Activated CD8-positive, alpha-beta memory T cell treated with anti-CD3 and anti-CD28 coated beads, Interleukin-2, amount 50 U/mL, for 48 hours (primary cell): ENCODE measurements at regions not wholly inside any gene's neighbourhood (a gene's known extent, or its start where the extent isn't known, plus 50 kb on each side); places are given as distances from the start of the nearest gene placed in this dataset.

Source experiments
- DNase-seq: peaks from one replicate; pipeline ENCODE4 v3.0.0-alpha.2; 2020

DNA sequence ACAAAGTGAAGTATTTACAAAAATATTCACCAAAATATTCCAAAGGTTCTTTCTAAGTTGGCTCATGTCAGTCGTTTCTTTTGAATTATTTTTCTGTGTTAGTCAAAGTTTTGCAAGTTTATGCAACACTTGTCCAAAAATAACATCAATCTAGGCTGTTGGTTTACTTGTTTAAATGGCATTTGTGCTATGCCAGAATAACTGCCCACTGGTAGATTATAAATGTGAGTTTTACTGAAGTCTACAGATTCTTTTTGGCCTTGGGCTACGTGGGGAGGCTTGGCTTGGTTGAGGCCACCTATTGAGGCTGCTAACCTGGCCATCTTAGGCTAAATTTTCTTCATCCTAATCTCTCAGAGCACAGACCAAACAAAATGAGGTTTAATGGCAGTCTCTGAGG, 1091.9 kb upstream of the RAG2 start:
- DNase-seq = no peak

GRCh38 chr11:37688456-37688855, 1090.4 kb upstream of the RAG2 start:
- no peak for DNase-seq

DNA sequence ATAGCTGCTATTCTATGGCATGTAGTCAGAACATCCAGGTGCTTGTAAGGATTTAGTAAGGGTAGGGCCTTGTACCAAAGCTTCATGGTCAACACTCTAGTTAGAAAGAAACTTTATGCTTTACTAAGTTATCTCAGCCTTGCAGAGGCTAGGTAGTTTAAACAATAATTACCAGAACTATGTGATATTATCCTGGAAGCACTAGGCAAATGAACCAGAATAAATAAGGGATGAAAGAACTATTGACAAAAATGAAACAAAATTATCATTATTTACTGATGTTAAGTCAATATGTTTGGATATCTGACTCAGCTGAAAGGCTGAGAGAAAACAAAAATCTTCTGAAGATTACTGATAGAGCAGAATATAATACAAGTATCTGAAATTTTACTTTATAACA, 1089.1 kb upstream of the RAG2 start:
- DNase-seq = no peak

DNA sequence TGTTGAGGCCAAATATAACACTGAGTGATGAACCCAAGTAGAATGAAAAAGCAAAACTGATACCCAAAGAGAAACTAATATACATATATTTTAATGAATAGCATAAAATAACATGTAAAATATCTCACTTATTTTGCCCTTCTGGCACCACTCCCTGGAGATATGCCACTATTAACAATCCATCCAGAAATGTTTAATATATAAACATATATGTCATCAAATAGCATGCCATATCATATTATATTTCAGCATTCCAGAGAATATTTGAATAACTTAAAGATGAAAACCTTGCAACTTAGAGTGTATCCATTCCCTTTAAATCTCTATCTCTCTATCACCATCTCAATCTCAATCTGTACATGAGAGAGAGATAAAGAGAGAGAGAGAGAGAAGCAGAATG, 1073.3 kb upstream of the RAG2 start:
- no peak for DNase-seq

DNA sequence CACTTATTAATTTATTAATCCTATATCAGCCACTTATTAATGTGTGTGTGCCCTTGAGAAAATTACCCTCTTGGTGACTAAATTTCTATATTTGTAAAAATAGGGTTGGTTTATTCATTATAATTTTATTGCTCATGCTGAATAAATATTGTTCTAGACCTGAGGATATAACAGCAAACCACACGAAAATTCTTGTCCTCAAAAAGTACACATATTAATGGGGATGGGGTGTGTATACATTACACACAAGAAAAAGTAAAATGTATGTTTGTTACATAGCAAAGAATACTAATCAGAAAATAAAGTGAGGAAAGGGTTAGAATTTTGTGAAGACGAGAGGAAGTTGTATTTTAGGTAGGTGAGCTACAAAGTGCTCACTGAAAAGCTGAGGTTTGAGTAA, 1068.9 kb upstream of the RAG2 start:
- DNase-seq = no peak

DNA sequence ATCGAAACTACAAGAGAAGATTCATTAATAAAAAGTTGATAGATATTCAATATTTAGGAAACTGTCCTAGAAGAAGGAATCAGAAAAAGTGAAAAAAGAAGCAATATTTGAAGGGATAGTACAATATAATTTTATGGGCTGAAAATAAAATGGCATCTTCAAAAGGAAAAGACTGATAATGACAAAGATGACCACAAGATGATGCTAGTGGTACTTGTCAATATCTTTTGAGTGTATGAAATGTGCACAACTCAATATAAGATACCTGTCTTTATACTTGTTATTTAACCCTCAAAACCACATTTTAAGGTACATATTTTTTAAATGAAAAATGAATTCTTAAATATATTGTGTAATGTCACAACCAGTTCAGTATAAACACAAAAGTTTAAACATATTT, 1059.6 kb upstream of the RAG2 start:
- no peak for DNase-seq

DNA sequence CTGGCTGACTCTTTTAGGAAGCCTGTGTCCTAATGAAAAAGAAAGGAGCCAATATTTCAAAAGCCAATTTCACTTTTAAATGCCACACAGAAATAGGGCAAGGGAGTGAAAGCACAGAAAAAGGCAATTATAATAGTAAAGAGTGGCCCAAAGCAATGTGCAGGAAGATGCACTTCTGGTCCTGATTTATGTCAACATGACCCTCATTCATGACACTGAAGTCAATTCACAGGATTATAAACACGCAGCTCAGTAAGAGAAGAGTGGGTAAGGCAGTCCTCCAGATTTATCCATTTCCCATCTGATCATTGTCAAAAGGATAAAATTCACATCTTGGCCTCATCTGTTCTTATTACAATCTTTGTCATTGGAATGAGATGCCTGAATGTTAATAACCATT, 1049.7 kb upstream of the RAG2 start:
- no peak for DNase-seq

DNA sequence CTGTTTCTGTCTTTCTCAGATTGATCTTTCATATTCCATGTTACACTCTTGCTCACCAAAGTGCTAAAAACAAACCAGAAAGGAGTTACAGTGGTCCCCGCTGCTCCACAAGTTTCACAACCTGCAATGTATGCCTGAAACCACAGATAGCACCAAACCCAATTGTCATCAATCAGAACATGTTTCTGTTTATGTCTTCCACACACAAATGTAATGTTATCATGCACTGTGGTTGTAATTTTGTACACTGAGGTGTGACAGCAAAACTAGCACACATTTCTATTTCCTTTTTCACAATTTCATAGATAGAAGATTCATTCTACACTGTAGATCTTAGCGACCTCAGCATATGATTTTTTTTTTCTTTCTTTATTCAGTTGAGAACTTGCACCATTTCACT, 1045.9 kb upstream of the RAG2 start:
- no peak for DNase-seq

GRCh38 chr11:37642296-37642695, 1044.3 kb upstream of the RAG2 start:
- no peak for DNase-seq

DNA sequence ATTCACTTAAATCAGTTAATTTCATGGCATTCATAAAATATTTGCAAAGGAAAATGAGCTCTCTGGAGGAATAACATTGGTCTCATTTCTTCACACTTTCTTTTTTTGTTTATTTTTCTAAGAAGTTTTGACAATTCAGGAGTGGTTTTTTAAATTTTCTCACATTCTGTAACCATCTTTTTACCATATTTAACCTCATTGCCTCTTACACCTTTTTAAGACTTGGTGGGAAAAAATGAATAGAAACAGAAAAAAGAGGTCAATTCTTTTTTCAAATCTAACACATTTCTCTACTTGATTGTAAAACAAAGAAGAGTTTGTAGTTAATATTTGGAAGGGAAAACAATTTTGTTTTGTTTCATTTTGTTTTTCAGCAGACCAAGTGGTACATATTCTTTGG, 1034.7 kb upstream of the RAG2 start:
- DNase-seq = no peak

DNA sequence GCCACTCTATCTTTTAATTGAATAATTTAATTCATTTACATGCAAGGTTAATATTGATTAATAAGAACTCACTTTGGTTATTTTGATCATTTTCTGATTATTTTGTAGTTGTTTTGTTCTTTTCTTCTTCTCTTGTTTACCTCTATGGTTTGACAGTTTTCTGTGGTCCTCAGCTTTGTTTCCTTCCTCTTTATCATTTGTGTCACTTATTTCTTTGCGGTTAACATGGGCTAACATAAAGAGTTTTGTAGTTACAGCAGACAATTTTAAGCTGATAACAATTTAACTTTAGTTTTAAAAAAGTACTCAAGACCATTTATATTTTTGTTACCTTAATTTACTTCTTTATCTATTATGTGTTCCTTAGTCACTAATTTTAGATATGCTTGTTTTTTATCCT, 1032.8 kb upstream of the RAG2 start:
- DNase-seq = no peak

GRCh38 chr11:37623778-37624177, 1025.7 kb upstream of the RAG2 start:
- DNase-seq = no peak

- DNase-seq = no peak
These were observed 1023.6 kb upstream of the RAG2 start for GRCh38 chr11:37621662-37622061.

DNA sequence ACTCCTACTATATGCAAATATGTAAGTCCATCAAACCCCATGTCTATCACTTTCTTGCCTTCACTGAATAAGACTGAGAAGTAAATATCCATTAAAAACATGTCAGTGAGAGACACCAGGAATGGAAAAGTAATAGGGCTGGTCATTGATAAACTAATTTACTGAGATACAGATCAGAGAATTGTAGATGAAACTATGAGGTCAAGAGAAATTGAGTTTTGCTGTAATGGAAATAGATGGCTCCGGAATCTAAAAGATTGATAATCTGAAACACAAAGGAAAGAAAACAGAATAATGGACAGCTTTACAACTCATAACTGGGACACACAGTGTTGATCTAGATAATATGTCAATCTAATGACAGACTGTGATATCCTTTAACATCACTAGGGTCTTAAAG, 1018.3 kb upstream of the RAG2 start:
- no peak for DNase-seq

GRCh38 chr11:37613031-37613430, 1015.0 kb upstream of the RAG2 start:
- no peak for DNase-seq

GRCh38 chr11:37612146-37612545, 1014.1 kb upstream of the RAG2 start:
- no peak for DNase-seq

DNA sequence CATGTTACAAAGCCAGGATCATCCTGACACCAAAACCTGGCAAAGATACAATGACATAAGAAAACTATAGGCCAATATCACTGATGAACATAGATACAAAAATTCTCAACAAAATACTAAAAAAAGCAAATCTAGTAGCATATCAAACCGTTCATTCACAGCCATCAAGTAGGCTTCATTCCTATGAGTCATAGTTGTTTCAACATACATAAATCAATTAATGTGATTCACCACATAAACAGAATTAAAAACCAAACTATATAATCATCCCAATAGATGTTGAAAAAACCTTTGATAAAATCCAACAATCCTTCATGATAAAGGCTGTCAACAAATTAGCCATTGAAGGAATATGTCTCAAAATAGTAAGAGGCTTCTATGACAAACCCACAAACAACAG, 1007.2 kb upstream of the RAG2 start:
- no peak for DNase-seq

DNA sequence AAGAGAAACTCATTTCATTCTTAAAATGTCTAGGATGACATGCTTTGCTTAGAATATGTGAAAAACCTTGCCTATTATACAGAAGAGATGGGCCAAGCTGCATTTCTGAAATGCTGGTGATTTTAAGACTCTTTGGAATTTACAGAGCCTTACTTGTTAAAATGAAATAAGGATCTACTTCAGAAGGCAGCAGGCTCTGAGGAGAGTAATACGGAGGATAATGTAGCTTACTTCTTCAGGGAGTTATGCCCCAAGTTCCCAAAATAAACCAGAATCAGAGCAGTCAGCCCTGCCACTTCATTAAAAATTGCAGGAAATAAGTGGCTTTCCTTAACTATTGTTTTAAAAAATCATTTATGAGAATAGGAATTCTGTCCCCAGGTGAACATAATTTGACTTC, 1000.3 kb upstream of the RAG2 start:
- DNase-seq = no peak

GRCh38 chr11:37597776-37598175, 999.7 kb upstream of the RAG2 start:
- DNase-seq = no peak

GRCh38 chr11:37595845-37596244, 997.8 kb upstream of the RAG2 start:
- DNase-seq = no peak

GRCh38 chr11:37574361-37574760, 976.3 kb upstream of the RAG2 start:
- DNase-seq = no peak

DNA sequence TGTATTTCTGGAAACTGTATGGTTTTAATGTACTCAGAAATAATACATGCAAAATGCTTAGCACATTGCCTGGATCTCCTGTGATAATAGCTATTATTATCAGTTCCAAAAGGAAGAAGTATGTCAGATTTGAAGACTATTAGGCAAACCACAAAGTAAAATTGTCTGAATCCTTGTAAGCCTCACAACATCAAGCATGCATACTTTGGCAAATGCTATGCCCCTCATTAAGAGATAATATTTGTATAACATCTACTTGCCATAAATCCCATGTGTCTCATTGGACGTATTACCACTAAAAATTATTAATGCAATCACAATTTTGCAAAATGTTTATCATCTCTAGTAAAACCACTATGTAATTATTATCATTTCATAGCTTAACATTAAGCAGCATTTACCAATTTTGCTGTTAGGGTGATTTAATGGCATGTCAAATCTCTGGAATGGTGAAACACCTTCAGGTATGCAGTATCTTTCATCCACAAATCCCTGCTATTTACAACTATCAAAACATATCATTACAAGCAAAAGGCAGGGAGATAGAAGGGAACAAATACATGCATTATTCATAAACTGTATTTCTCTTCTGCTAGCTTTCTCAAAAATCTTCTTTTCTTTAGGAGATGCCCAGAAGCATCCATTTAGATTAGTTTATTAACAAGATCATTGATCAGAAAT, 974.6 kb upstream of the RAG2 start:
- no peak for DNase-seq

- DNase-seq = no peak
These were observed 973.2 kb upstream of the RAG2 start for GRCh38 chr11:37571246-37571645.

- no peak for DNase-seq
These were observed 963.0 kb upstream of the RAG2 start for GRCh38 chr11:37560991-37561390.

DNA sequence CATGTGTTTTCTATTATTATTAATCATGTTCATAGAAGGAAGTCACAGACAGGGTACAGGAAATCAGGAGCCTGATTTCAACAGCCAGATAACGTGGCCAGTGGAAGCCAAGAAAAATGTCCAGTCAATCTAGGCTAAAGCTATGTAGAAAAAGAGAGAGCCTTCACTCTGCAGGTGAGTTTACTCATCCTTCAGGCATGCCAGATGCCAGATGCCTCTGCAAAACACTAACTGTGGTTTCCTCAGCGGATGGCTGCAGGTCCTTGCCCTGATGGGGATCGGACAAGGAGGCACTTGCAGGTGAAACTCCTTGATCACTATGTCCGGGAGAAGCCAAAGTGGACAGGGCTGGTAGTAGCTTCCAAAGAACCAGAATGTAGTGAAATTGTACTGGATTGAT, 962.3 kb upstream of the RAG2 start:
- DNase-seq = no peak
